ENCODE measurements at regions not wholly inside any gene's neighbourhood (a gene's known extent, or its start where the extent isn't known, plus 50 kb on each side); places are given as distances from the start of the nearest gene placed in this dataset.

DNA sequence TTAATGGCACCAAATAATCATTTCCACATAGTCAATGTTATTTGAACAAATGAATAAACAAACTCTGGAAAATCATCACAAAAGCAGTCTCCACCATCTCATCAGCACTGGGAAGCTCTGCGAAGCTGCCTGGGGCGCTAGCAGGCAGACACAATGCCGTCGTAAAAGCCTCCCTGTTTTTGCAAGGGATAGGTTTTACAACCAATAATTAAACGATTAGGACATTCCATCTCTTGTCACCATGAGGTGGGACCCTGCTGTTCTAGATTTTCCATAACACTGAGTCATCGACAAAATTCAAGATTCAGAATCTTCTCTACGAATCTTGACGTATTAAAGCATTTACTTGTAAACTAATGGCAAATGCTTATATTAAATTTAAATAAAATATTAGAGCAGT is 172.8 kb upstream of the AKR1E2 start:
- TF ChIP-seq, protein P1, sequence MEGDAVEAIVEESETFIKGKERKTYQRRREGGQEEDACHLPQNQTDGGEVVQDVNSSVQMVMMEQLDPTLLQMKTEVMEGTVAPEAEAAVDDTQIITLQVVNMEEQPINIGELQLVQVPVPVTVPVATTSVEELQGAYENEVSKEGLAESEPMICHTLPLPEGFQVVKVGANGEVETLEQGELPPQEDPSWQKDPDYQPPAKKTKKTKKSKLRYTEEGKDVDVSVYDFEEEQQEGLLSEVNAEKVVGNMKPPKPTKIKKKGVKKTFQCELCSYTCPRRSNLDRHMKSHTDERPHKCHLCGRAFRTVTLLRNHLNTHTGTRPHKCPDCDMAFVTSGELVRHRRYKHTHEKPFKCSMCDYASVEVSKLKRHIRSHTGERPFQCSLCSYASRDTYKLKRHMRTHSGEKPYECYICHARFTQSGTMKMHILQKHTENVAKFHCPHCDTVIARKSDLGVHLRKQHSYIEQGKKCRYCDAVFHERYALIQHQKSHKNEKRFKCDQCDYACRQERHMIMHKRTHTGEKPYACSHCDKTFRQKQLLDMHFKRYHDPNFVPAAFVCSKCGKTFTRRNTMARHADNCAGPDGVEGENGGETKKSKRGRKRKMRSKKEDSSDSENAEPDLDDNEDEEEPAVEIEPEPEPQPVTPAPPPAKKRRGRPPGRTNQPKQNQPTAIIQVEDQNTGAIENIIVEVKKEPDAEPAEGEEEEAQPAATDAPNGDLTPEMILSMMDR (IDR thresholded peaks at IDR 0.05), result no peak
- TF ChIP-seq POLR2A (IDR thresholded peaks at IDR 0.05), result no peak
- no peak for TF ChIP-seq POLR2AphosphoS5 (IDR thresholded peaks at IDR 0.05)
- no peak for TF ChIP-seq EP300 (IDR thresholded peaks at IDR 0.05; ENCODE audit: low read depth)
